ENCODE measurements at regions not wholly inside any gene's neighbourhood (a gene's known extent, or its start where the extent isn't known, plus 50 kb on each side); places are given as distances from the start of the nearest gene placed in this dataset.

DNA sequence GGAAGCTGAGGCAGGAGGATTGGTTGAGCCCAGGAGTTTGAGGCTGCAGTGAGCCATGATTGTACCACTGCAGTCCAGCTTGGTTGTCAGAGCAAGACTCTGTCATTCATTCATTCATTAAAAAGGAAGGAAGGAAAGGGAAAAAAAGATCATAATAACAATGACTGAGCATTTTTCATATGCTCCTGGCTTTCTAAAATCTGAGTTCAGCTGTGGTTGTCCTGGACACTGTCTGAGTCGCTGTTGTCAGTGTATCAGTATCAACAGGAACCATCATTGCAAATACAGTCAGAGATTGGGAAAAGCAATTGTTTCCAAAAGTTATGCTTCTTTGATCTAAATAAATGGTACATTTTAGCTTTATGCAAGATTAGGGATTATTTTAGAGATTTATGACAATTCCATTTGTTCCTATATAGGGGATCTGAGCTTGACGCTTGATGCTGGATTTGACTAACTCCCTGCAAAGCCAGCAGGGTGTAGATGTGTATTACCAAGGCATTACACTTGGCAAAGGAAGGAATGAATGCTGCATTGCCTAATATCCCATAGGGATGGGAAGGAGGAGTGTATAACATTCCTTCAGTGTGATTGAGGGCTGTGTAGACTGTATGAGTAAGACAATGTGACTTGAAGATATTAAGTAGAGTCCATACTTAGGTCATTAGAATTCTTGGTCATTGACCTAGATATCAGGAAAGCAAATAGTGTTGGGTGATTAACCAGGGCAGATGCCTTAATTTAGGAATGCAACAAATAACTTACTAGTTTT lies 100.2 kb downstream of the DISP1 start:
- DNase-seq: no peak

DNA sequence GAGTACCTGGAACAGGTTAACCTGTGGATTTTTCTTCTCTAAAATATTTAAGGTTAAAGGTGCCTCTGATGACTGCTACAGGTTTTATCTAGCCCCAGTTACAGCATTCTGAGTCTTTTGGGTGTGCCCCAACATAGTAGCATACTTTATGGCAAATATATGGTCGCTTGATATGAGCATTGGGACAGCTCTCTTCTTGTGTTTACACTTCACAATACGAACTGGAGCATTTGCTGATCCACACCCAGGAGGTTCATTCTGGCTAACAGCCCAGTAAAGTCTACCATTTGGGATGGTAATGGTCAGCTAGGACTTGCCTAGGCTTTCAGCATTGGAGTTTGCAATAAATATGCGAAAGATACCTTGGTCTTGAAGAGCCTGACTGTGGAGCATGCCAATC lies 101.3 kb downstream of the DISP1 start:
- no peak for DNase-seq

DNA sequence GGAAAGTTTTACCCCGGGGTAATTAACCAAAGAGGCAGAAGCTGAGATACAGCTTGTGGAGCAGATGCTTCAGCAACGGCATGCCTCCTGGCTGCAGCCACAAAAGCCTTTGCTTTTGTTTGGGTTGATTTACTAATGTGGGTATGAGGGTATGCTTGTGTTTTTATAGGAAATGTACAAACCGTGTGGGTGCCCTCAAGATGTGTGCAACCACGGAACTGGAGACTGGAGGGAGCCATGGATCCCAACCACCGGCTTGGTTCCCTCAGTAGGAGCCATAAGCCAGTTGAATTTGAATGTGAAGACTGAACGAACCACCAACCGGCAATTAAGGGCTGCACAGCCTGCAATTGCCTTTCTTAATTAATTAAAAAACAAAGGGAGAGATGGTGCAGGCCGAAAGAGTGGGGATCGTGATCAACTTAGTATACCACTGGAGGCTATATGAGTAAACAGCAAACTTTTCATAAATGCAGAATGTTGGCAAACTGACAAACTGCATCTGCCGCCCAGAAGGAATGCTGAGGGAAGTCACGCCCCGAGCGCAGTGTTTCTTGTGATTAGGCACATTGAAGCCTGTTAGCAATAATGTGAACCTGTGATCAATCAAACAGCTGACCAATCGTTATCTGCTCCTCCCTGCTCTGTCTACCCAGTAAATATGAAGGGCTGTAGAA lies 104.1 kb downstream of the DISP1 start:
- no peak for DNase-seq

DNA sequence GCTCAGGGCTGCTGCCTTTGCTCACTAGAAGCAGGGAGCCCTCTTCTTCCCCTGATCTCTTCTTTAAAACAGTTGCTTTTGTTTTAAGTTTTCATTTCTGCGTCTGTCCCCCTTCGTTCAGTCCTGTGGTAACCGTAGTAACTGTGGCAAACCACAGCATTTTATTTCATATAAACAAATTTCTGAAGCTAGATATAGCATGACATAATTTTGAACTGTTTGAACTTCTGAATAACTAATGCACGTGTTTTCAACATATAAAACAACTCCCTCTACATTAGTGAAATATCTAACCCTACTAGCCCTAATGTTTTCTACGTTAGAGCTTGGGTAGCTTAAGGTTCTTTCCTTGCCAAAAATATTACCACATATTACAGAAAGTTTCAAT lies 104.6 kb downstream of the DISP1 start:
- DNase-seq: no peak

DNA sequence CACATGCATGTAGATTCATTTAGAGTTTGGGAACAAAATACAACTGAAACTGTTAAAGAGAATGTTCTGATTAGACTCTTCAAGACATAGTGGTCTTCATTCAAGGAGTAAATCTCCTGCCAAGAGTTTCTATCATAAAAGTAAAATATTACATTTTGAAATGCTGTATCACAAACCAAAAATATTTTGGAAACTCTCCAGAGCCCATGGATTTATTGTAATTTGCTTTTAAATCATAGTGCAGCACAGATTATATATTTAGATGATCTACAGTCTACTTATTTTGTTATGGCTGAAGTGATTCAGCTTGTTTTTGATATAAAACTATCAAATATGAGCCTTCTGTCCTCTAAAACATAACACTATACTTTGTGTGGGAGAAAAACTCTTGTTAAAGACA lies 105.3 kb downstream of the DISP1 start:
- DNase-seq: no peak

DNA sequence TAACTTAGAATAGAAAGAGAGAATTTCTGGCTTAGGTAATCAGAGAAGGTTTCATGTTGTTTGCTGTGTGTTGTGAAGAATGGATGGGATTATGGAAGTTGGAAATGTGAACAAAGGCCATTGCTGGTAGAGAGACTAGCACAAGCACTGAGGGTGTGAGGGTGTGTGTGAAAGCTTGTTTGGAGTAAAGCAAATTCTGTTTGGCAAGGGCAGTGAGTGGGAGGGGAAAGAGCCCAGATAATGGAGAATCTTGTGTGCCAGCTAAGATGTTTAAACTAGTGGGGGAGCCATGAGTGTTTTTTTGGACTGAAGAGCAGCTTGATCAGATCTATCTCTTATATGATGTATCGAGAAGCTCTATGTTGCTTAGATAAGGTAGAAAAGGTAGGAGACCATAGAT lies 107.1 kb downstream of the DISP1 start:
- DNase-seq: no peak

DNA sequence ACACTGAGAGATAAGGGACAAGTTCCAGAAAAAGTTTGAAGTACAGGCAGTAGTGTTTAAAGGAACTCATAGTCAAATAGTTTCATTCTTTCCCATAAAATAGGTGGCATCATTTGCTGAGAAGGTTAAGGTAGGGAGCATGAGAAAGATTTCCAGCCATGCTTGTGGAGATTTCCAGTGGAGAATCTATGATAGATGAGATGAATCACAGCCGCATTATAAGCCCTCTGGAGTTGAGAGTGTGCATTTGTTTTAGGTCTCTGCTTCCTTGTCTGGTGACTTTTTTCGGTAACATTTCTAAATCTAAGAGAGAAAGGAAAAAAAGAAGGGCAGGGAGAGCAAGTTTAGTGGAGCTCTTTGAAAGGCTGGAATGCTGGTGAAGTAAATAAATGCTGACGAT lies 108.7 kb downstream of the DISP1 start:
- no peak for DNase-seq

DNA sequence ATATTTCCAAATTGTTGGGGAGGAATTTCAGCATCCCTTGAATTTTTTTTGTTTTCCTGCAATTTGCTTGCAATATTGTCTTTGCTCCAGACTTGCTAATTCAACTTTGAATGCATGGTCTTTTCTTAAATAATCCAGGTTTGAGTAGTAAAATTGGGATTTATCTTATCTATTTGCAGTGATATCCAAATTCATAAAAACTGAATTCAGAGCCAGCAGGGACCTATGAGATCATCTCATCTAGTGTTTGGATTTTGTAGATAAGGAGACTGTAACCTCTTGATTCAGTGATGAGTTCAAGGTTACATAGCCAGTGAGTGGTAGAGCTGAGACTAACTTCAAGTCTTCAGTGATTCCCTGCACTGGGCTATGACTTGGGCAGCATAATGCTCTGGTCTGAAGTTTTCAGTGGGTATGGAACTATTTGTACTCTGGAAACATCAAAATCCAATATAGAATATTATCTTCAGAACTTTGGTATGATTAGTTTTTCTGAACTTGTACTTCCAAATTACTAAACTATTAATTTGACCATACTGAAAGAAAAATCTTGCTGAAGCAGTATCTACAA lies 109.4 kb downstream of the DISP1 start:
- no peak for DNase-seq

DNA sequence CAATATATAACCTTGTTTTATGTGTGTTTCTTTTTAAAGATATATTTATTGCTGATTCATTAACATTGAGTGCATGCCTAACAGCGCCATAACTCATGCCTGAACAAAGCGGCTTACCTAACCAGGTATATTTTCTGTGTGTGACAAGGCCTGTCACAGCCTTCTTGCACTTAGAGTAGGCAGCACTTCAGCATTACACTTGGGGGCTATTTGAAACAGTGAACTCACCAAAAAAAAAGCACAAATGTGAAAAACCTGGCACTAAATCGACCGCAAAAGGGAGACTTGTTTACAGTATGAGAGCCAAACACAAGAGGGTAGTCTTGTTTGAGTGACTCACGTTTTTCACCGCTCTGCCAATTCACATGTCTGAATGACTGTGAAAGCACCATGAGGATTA lies 111.7 kb downstream of the DISP1 start:
- DNase-seq: no peak

DNA sequence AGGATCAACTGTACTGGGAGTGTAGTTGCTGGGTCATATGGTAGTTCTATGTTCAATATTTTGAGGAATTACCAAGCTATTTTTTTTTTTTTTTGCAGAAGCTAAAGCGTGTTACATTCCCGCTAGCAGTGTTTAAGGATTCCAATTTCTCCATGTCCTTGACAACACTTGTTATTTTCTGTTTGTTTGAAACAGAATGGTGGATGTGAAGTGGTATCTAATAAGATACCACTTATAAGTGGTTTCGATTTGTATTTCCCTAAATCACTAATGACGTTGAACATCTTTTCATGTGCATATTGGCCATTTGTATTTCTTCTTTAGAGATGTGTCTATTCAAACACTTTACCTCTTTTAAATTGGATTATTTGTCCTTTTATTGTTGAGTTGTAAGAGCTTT lies 112.2 kb downstream of the DISP1 start:
- DNase-seq: no peak

DNA sequence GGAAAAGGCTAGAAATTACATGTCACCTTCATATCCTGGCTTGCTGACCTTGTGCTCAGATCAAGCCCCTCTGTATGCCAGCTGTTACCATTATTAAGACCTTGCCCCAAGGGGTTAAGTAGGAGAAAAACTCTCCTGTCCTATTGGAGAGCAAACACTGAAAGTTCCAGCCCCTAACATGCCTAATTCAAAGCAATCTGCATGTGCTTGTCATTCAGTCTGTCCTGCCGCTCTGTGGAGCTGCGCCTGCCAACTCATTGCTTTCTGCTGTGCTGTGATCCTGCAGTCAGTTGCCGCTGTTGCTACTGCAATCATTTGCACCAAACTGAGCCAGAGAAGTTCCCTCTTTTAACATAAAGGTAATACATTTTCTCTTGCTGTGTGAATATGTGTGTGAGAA lies 113.4 kb downstream of the DISP1 start:
- no peak for DNase-seq

DNA sequence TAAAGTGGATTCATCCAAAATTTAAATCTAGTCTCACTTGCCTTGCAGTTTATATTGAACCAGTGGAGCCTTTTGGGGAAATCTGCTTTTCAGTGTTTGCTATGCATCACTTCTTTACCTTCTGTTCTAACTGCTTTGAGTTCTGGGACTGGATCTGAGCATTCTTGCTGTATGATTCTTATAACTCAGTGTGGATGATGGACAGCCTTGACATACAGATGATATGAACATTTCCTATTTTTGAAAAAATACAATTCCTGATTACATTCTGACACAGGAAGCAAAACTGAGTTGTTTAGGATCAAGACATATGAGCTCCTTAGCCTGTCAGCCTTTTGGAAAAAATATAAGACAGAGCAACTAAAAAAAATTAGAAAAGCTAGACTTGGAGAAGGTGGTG lies 115.2 kb downstream of the DISP1 start:
- DNase-seq: no peak

DNA sequence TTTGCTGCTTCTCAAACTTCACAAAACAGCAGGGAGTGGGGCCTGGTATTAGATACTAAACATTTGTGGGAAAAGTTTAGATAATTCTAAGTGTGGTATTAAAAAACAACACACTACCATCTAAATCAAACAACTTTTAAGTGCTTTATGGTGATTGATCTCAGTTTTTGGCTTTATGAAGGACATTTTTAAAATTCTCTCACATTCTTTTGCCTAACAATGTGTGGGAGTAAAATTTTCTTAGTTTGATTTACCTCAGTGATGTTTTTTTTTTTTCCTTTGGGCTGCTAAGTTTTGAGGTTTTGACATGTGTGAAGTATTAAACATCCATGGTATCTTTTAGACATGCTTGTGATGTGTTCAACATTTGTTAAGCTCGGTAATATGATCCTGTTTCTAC lies 116.2 kb downstream of the DISP1 start:
- DNase-seq: no peak

DNA sequence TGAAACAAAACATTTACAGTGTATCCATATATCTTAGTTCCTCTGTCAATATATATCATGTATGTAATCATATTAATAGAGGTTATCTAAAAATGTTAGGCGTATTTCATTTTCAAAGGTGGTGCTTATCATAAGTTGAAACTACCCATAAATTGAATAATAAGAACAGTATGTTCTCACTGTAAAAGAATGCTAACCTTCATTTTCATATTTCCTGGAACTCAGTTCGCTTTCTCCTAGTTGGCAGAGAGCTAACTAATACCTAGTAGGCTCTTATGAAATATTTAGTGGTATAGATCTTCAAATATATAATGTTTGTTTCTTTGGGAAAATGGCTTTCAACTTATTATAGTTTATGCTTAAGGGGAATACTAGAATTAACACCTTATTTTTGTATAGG lies 118.4 kb downstream of the DISP1 start:
- DNase-seq: no peak

DNA sequence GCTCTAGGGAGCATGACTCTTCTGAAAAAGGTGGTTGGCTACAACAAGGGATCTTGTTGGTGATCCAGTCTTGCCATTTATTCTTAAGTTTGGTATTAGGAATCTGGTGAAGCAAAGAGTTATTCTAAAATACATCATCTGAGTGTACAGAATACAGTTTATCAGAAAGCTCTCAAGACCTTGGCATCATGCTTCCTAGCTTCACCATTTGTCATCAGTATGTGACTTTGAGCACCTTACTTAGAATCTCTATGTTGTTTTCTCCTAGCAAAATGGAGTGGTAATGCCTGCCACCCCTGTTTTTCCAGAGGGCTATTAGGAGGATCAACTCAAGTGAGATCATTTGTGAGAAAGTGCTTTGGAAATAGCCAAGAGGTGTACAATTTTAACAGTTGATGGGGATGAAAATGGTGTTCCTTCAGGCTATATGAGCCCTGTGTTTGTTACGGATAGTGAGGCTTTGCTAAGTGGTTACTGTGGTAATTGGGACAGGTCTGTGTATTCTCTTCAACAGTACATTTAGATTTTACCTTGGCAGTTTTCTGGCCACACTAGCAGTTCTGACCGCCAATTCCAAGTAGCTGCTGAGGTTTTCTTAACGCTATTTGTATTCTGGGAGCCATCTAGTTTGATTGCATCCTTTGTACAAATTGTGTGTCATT lies 120.5 kb downstream of the DISP1 start:
- no peak for DNase-seq

DNA sequence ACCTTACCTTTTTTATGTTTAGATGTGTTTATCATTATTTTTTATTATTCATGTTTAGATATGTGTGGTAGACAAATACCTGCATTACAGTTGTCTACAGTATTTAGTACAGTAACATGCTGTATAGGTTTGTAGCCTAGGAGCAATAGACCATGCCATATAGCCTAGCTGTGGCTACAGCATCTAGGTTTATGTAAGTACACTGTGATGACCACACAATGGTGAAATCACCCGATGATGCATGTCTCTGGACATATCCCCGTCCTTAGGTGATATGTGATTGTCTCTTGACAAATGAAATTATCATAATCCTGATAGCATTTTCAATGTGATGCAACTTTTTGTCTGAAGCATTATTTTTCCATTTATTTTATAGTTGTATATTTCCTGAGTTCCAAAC lies 121.2 kb downstream of the DISP1 start:
- DNase-seq: no peak

DNA sequence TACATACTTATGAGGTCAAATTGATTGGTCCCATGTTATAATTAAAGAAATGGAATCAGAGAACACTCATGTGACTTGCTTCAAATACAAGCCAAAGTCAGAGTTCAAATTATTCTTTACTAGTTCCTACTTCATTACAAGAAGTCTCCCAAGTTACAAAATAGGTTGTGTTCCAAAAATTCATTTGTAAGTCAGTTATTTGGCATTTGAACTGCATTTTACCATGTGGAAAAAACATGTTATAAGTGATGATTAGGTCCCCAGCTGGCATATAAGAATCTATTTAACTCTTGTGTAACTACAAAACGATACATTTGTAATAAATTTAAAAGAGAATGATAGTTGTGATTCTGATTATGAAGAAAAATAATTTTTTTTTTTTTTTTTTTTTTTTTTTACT lies 124.1 kb downstream of the DISP1 start:
- DNase-seq: no peak

DNA sequence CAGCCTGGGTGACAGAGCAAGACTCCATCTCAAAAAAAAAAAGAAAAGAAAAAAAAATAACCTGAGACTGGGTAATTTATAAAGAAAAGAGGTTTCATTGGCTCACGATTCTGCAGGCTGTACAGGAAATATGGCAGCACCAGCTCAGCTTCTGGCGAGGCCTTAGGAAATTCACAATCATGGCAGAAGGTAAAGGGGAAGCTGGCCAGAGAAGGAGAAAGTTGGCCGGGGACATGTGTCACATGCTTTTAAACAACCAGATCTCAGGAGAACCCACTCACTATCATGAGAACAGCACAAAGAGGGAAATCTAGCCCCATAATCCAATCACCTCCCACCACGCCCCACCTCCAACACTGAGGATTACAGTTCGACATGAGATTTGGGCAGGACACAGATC lies 125.3 kb downstream of the DISP1 start:
- DNase-seq: no peak

DNA sequence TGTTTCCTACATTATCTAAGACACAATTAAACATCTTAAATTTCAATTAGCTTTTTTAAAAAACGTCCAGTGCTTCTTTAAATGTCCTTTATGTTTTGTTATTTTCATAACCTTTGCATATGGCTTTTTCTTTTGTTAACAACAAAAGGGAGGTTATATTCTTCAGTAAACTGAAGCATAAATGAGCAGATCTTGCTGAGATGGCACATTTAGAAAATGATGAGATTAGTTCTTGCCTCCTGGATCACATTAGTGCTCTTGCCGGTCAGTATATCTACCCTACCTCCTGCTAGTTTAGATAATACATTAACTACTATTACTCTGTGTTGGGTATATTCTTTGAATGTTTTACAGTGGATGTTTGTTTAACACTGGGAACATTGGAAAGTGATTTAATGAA lies 126.1 kb downstream of the DISP1 start:
- no peak for DNase-seq

DNA sequence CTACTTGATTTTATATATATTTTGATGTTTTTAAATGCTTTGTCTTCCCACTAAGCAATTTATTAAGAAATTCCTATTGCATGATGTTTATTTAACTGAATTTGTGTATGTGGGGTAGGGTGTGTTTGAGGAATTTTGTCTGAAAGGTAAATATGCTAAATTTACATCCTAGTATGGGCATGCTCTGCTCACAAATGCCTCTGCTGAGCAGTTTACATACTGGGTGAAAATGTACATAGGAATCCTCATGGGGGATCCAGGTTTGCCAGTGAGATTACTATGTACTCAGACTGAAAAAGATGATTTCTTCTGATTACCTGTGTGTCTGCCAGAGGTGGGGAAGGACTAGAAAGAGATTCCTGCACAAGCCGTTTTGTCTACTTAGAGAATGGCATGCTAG lies 126.6 kb downstream of the DISP1 start:
- DNase-seq: no peak

DNA sequence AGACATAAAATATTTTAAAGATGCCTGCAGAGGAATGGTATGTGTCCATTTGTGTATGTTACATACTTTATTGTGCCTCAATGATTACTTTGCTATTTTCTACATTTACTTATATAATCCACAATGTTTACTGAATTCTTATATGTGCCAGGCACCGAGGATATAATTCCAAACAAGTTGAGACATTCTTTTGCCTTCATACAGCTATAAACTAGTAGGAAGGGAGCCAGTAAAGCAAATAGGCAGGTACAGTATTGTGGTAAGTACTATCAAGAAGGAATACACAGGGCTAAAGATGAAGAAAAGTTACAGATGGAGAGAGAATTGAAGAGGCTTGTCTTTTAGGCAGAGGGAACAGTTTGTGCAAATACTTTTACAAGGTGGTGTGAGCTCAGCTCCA lies 131.6 kb downstream of the DISP1 start:
- DNase-seq: no peak

DNA sequence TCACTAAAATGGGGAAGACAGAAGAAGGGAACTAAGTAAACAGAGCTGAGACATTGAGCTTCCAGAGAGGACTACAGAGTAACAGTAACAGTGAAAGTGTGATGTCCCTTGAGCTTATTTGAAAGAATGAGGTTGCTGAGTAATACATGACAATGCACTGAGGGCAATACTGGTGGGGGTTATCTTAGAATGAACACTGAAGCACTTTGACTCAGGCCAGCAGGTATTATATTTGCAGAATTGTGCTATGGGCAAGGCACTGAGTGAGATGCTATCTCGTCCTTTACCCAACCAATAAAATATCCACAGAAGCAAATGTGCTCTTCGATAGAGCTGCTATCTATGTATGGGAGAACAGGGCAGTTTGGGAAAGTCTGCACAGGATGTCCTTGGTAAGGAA lies 133.2 kb downstream of the DISP1 start:
- no peak for DNase-seq

DNA sequence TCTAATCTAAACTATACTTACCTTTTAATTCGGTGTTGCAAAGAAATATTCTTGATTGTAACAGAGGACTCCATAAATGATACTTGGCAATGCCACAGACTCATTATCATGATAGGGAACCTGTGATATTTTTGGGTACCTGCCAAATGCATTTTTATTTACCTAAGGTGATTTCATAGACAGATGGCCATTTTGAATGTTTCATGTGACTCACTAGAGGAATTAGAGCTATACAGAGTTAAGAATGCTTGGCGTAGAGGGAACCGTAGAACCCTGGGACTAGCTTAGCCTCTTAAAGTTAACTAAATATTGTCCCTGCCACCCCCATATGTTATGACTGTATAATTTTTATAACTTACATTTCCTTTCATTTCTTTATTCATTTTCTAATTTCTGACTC lies 136.1 kb downstream of the DISP1 start:
- no peak for DNase-seq

DNA sequence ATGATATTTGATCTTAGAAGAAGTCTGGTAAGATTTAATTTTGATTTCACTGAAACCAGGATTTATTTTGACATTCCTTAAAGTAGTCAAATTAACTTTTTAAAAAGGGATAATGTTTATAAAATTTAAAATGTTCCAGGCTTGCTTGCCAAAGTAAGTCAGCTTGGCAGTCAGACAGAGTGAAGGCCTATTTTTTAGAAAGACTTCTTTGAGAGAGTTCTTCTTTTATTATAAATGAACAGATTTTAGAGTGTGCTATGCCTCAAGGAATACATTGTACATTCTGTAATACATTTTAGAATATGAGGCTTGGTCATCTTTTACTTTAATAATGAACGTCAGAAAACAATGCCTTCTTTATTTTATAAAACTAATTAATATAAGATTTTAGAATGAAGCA lies 138.7 kb downstream of the DISP1 start:
- DNase-seq: no peak

All from hematopoietic multipotent progenitor cell treated with erythropoietin and hydrocortisone succinate and interleukin-3 and kit ligand, for 8 days (in vitro differentiated cells).